ENCODE measurements at regions not wholly inside any gene's neighbourhood (a gene's known extent, or its start where the extent isn't known, plus 50 kb on each side); places are given as distances from the start of the nearest gene placed in this dataset.

DNA sequence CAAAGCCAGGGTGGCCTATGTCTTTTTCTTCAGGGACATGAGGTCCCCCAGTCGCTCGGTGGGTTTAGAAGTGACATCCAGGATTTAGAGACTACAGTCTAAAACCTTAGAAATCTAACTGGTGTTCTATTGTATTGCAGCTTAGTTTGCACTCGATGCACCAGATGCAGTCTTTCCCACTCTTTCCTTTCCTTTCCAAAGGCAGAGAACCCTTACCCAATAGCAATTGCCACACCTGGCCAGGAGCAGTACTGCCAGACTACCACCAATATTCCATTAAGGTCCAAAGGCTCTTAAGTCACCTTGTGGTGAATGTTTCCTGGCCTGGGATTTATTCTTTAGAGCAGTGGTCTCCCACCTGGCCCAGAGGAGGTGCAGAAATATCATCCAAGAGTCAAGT is 1068.8 kb downstream of the FAM133A start:
- TF ChIP-seq CTCF (conservative IDR thresholded peaks at IDR 0.05; ENCODE audit: low read depth, low read length) (no peak), EZH2phosphoT487 (IDR thresholded peaks at IDR 0.05; ENCODE audit: borderline replicate concordance, low read length) (no peak), EZH2 (IDR thresholded peaks at IDR 0.05; ENCODE audit: low read length, unreplicated experiment) (no peak)
